ENCODE measurements at regions not wholly inside any gene's neighbourhood (a gene's known extent, or its start where the extent isn't known, plus 50 kb on each side); places are given as distances from the start of the nearest gene placed in this dataset.
"Not testable (repeated sequence)": the region's sequence is repeated elsewhere in the genome, so short reads cannot be mapped to it uniquely, and the experiment has no call there.

GRCh38 chr21:13820286-13820685 lies 210.7 kb downstream of the POTED start:
- TF ChIP-seq CTCF (IDR thresholded peaks at IDR 0.05); POLR2A (IDR thresholded peaks at IDR 0.05; ENCODE audit: low read depth); POLR2AphosphoS5 (IDR thresholded peaks at IDR 0.05): not testable (repeated sequence)

All from esophagus muscularis mucosa (tissue), 3 donors.